ENCODE measurements at regions not wholly inside any gene's neighbourhood (a gene's known extent, or its start where the extent isn't known, plus 50 kb on each side); places are given as distances from the start of the nearest gene placed in this dataset.

GRCh38 chr1:17877316-17877715, 122.2 kb downstream of the ACTL8 start:
- H3K27ac ChIP-seq = no peak overlapping the region
- peaks cover 40% of the 10 kb centered on the region for H3K4me1 ChIP-seq (replicated peaks)
- no peaks in the 10 kb centered on the region for H3K36me3 ChIP-seq
- H3K9me3 ChIP-seq (replicated peaks) = no peaks in the 10 kb centered on the region
- no peak for DNase-seq (ENCODE audit: low read depth in 1 of 2, low spot score in 2 of 2)
- no peaks in the 10 kb centered on the region for H3K27me3 ChIP-seq (replicated peaks)
- no peak overlapping the region for H3K4me3 ChIP-seq

- no peak overlapping the region for H3K4me3 ChIP-seq
- no peak for DNase-seq (ENCODE audit: low read depth in 1 of 2, low spot score in 2 of 2)
- H3K36me3 ChIP-seq = no peaks in the 10 kb centered on the region
- H3K27ac ChIP-seq = no peak overlapping the region
- H3K9me3 ChIP-seq (replicated peaks) = no peaks in the 10 kb centered on the region
- no peaks in the 10 kb centered on the region for H3K27me3 ChIP-seq (replicated peaks)
- peaks cover 40% of the 10 kb centered on the region for H3K4me1 ChIP-seq (replicated peaks)
These were observed 122.8 kb downstream of the ACTL8 start for GRCh38 chr1:17877896-17878295.

- H3K27ac ChIP-seq = no peak overlapping the region
- peak in 1 of 2 experiments; percentile 35 for DNase-seq (ENCODE audit: low read depth in 1 of 2, low spot score in 2 of 2)
- peaks cover 33% of the 10 kb centered on the region for H3K4me1 ChIP-seq (replicated peaks)
- H3K36me3 ChIP-seq = no peaks in the 10 kb centered on the region
- H3K9me3 ChIP-seq (replicated peaks) = no peaks in the 10 kb centered on the region
- H3K4me3 ChIP-seq = no peak overlapping the region
- H3K27me3 ChIP-seq (replicated peaks) = no peaks in the 10 kb centered on the region
These were observed 123.7 kb downstream of the ACTL8 start for GRCh38 chr1:17878837-17879236.

GRCh38 chr1:17880449-17880848, 125.3 kb downstream of the ACTL8 start:
- DNase-seq (ENCODE audit: low read depth in 1 of 2, low spot score in 2 of 2) = no peak

GRCh38 chr1:17881761-17882160, 126.6 kb downstream of the ACTL8 start:
- no peak overlapping the region for H3K4me3 ChIP-seq
- H3K27ac ChIP-seq = no peak overlapping the region
- H3K36me3 ChIP-seq = no peaks in the 10 kb centered on the region
- no peaks in the 10 kb centered on the region; the same call in 1 of the 2 replicates for H3K27me3 ChIP-seq (replicated peaks)
- no peak for DNase-seq (ENCODE audit: low read depth in 1 of 2, low spot score in 2 of 2)
- peaks cover 10% of the 10 kb centered on the region for H3K4me1 ChIP-seq (replicated peaks)
- no peaks in the 10 kb centered on the region for H3K9me3 ChIP-seq (replicated peaks)

More at GRCh38 chr1:17880449-17880848, 125.3 kb downstream of the ACTL8 start:
- Histone ChIP-seq H3K9me3 (replicated peaks) (no peaks in the 10 kb centered on the region), H3K27ac (no peak overlapping the region), H3K4me1 (replicated peaks) (peaks cover 17% of the 10 kb centered on the region), H3K27me3 (replicated peaks) (no peaks in the 10 kb centered on the region; the same call in 1 of the 2 replicates), H3K4me3 (no peak overlapping the region), H3K36me3 (no peaks in the 10 kb centered on the region)

GRCh38 chr1:17883136-17883535, 128.0 kb downstream of the ACTL8 start:
- H3K4me1 ChIP-seq (replicated peaks) = peaks cover 10% of the 10 kb centered on the region
- no peak for DNase-seq (ENCODE audit: low read depth in 1 of 2, low spot score in 2 of 2)
- no peaks in the 10 kb centered on the region for H3K9me3 ChIP-seq (replicated peaks)
- H3K4me3 ChIP-seq = no peak overlapping the region
- H3K27me3 ChIP-seq (replicated peaks) = peaks cover 11% of the 10 kb centered on the region
- H3K27ac ChIP-seq = no peak overlapping the region
- no peaks in the 10 kb centered on the region for H3K36me3 ChIP-seq

- peaks cover 5% of the 10 kb centered on the region for H3K4me1 ChIP-seq (replicated peaks)
- no peak overlapping the region for H3K27ac ChIP-seq
- DNase-seq (ENCODE audit: low read depth in 1 of 2, low spot score in 2 of 2) = no peak
- H3K36me3 ChIP-seq = no peaks in the 10 kb centered on the region
- no peak overlapping the region for H3K4me3 ChIP-seq
- no peaks in the 10 kb centered on the region for H3K9me3 ChIP-seq (replicated peaks)
- peaks cover 15% of the 10 kb centered on the region for H3K27me3 ChIP-seq (replicated peaks)
These were observed 128.7 kb downstream of the ACTL8 start for GRCh38 chr1:17883662-17884395.

- H3K27me3 ChIP-seq (replicated peaks) = peaks cover 29% of the 10 kb centered on the region
These were observed 130.7 kb downstream of the ACTL8 start for GRCh38 chr1:17885663-17886320.

GRCh38 chr1:17886386-17886785, 131.3 kb downstream of the ACTL8 start:
- DNase-seq (ENCODE audit: low read depth in 1 of 2, low spot score in 2 of 2) = no peak
- Histone ChIP-seq H3K27ac (no peak overlapping the region), H3K4me1 (replicated peaks) (no peaks in the 10 kb centered on the region), H3K4me3 (no peak overlapping the region), H3K36me3 (no peaks in the 10 kb centered on the region), H3K9me3 (replicated peaks) (no peaks in the 10 kb centered on the region), H3K27me3 (replicated peaks) (peaks cover 34% of the 10 kb centered on the region)

More at GRCh38 chr1:17885663-17886320, 130.7 kb downstream of the ACTL8 start:
- Histone ChIP-seq H3K4me1 (replicated peaks) (no peaks in the 10 kb centered on the region), H3K9me3 (replicated peaks) (no peaks in the 10 kb centered on the region), H3K36me3 (no peaks in the 10 kb centered on the region), H3K4me3 (no peak overlapping the region), H3K27ac (no peak overlapping the region)
- no peak for DNase-seq (ENCODE audit: low read depth in 1 of 2, low spot score in 2 of 2)

GRCh38 chr1:17886838-17887441, 131.8 kb downstream of the ACTL8 start:
- Histone ChIP-seq H3K27ac (no peak overlapping the region), H3K4me3 (no peak overlapping the region), H3K9me3 (replicated peaks) (no peaks in the 10 kb centered on the region), H3K4me1 (replicated peaks) (no peaks in the 10 kb centered on the region), H3K27me3 (replicated peaks) (peaks cover 35% of the 10 kb centered on the region), H3K36me3 (no peaks in the 10 kb centered on the region)
- no peak for DNase-seq (ENCODE audit: low read depth in 1 of 2, low spot score in 2 of 2)

GRCh38 chr1:17887661-17888371, 132.7 kb downstream of the ACTL8 start:
- H3K27ac ChIP-seq = no peak overlapping the region
- H3K36me3 ChIP-seq = no peaks in the 10 kb centered on the region
- H3K27me3 ChIP-seq (replicated peaks) = peaks cover 35% of the 10 kb centered on the region
- H3K4me1 ChIP-seq (replicated peaks) = no peaks in the 10 kb centered on the region
- H3K4me3 ChIP-seq = no peak overlapping the region
- no peaks in the 10 kb centered on the region for H3K9me3 ChIP-seq (replicated peaks)
- DNase-seq (ENCODE audit: low read depth in 1 of 2, low spot score in 2 of 2) = no peak

- Histone ChIP-seq H3K27ac (no peak overlapping the region), H3K27me3 (replicated peaks) (peaks cover 35% of the 10 kb centered on the region), H3K4me1 (replicated peaks) (no peaks in the 10 kb centered on the region), H3K36me3 (no peaks in the 10 kb centered on the region), H3K9me3 (replicated peaks) (no peaks in the 10 kb centered on the region), H3K4me3 (no peak overlapping the region)
- no peak for DNase-seq (ENCODE audit: low read depth in 1 of 2, low spot score in 2 of 2)
These were observed 135.1 kb downstream of the ACTL8 start for GRCh38 chr1:17890056-17890814.

- peaks cover 35% of the 10 kb centered on the region for H3K27me3 ChIP-seq (replicated peaks)
- no peak for DNase-seq (ENCODE audit: low read depth in 1 of 2, low spot score in 2 of 2)
- H3K27ac ChIP-seq = no peak overlapping the region
- H3K9me3 ChIP-seq (replicated peaks) = no peaks in the 10 kb centered on the region
- no peaks in the 10 kb centered on the region for H3K4me1 ChIP-seq (replicated peaks)
- no peak overlapping the region for H3K4me3 ChIP-seq
- H3K36me3 ChIP-seq = no peaks in the 10 kb centered on the region
These were observed 135.7 kb downstream of the ACTL8 start for GRCh38 chr1:17890815-17891191.

Measured in SJSA1 (cell line).